ENCODE measurements at regions not wholly inside any gene's neighbourhood (a gene's known extent, or its start where the extent isn't known, plus 50 kb on each side); places are given as distances from the start of the nearest gene placed in this dataset.

- no peak for TF ChIP-seq POU6F1 (CRISPR knock-in tag; IDR thresholded peaks at IDR 0.05; ENCODE audit: borderline replicate concordance, low read depth)
- no peak for TF ChIP-seq ZFP30 (CRISPR knock-in tag; IDR thresholded peaks at IDR 0.05)
- TF ChIP-seq ISL1 (CRISPR knock-in tag; IDR thresholded peaks at IDR 0.05): no peak
These were observed 470.8 kb upstream of the KCND2 start (continued) for GRCh38 chr7:119802147-119802546.

GRCh38 chr7:119825091-119825655 lies 447.8 kb upstream of the KCND2 start:
- no peak for TF ChIP-seq ZNF8 (CRISPR knock-in tag; IDR thresholded peaks at IDR 0.05)
- no peak for TF ChIP-seq POU6F1 (CRISPR knock-in tag; IDR thresholded peaks at IDR 0.05; ENCODE audit: borderline replicate concordance, low read depth)
- no peak for TF ChIP-seq RARB (CRISPR knock-in tag; IDR thresholded peaks at IDR 0.05)
- TF ChIP-seq ZFP30 (CRISPR knock-in tag; IDR thresholded peaks at IDR 0.05): no peak
- no peak for TF ChIP-seq ZNF565 (CRISPR knock-in tag; conservative IDR thresholded peaks at IDR 0.05; ENCODE audit: low read depth)
- no peak for TF ChIP-seq PATZ1 (CRISPR knock-in tag; IDR thresholded peaks at IDR 0.05; ENCODE audit: borderline replicate concordance)
- ATAC-seq: no peak

- no peak for ATAC-seq
- TF ChIP-seq ESRRG (CRISPR knock-in tag; IDR thresholded peaks at IDR 0.05): no peak
- TF ChIP-seq ZC3H10 (CRISPR knock-in tag; IDR thresholded peaks at IDR 0.05): no peak
- TF ChIP-seq TCF4 (CRISPR knock-in tag; IDR thresholded peaks at IDR 0.05; ENCODE audit: borderline replicate concordance): no peak
- no peak for TF ChIP-seq CSDC2 (CRISPR knock-in tag; IDR thresholded peaks at IDR 0.05)
- TF ChIP-seq CSRNP3 (CRISPR knock-in tag; IDR thresholded peaks at IDR 0.05): no peak
- TF ChIP-seq BACH2 (CRISPR knock-in tag; IDR thresholded peaks at IDR 0.05; ENCODE audit: borderline replicate concordance): no peak
These were observed 446.4 kb upstream of the KCND2 start for GRCh38 chr7:119826547-119826946.

- ATAC-seq: no peak
- TF ChIP-seq TSHZ2 (CRISPR knock-in tag; IDR thresholded peaks at IDR 0.05) (no peak), ARNTL (CRISPR knock-in tag; IDR thresholded peaks at IDR 0.05; ENCODE audit: borderline replicate concordance, low read depth) (no peak), POU6F1 (CRISPR knock-in tag; IDR thresholded peaks at IDR 0.05; ENCODE audit: borderline replicate concordance, low read depth) (no peak), ZFP30 (CRISPR knock-in tag; IDR thresholded peaks at IDR 0.05) (no peak), PPARA (CRISPR knock-in tag; IDR thresholded peaks at IDR 0.05; ENCODE audit: borderline replicate concordance) (no peak), ZC3H10 (CRISPR knock-in tag; IDR thresholded peaks at IDR 0.05) (no peak), RARB (CRISPR knock-in tag; IDR thresholded peaks at IDR 0.05) (no peak), GLIS3 (CRISPR knock-in tag; IDR thresholded peaks at IDR 0.05) (no peak), SNAI2 (CRISPR knock-in tag; IDR thresholded peaks at IDR 0.05) (no peak), ZNF565 (CRISPR knock-in tag; conservative IDR thresholded peaks at IDR 0.05; ENCODE audit: low read depth) (no peak), ZFP3 (CRISPR knock-in tag; IDR thresholded peaks at IDR 0.05) (no peak), ESRRG (CRISPR knock-in tag; IDR thresholded peaks at IDR 0.05) (no peak), ZNF70 (CRISPR knock-in tag; IDR thresholded peaks at IDR 0.05) (no peak), CREB5 (CRISPR knock-in tag; IDR thresholded peaks at IDR 0.05; ENCODE audit: low read depth) (no peak), OSR1 (CRISPR knock-in tag; IDR thresholded peaks at IDR 0.05) (no peak)
These were observed 434.5 kb upstream of the KCND2 start for GRCh38 chr7:119838444-119838843.

Data from SK-N-SH treated with all-trans-retinoic acid at 6 μM for 48 hours (cell line).